ENCODE measurements at regions not wholly inside any gene's neighbourhood (a gene's known extent, or its start where the extent isn't known, plus 50 kb on each side); places are given as distances from the start of the nearest gene placed in this dataset.

DNA sequence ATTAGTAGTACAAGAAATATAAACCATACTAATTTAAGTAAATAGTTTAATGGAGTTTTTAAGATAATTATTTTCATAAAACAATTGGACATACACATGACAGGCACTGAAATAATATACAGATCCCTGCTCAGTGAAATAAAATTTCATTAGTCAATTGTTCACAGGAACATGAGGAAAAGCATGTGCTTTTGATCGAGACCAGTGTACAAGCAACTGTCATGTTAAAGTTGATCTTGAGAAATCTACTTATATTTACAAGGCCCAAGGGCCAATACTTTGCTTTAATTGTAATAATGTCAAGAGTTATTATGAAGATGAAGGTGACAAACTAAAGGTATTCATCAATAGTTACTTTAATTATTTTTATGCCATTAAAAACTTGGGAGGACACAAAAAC is 792.7 kb upstream of the LUZP2 start:
- H3K4me3 ChIP-seq (ENCODE audit: low read depth, low read length), result no peak overlapping the region
- TF ChIP-seq, protein P1, sequence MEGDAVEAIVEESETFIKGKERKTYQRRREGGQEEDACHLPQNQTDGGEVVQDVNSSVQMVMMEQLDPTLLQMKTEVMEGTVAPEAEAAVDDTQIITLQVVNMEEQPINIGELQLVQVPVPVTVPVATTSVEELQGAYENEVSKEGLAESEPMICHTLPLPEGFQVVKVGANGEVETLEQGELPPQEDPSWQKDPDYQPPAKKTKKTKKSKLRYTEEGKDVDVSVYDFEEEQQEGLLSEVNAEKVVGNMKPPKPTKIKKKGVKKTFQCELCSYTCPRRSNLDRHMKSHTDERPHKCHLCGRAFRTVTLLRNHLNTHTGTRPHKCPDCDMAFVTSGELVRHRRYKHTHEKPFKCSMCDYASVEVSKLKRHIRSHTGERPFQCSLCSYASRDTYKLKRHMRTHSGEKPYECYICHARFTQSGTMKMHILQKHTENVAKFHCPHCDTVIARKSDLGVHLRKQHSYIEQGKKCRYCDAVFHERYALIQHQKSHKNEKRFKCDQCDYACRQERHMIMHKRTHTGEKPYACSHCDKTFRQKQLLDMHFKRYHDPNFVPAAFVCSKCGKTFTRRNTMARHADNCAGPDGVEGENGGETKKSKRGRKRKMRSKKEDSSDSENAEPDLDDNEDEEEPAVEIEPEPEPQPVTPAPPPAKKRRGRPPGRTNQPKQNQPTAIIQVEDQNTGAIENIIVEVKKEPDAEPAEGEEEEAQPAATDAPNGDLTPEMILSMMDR (IDR thresholded peaks at IDR 0.05; ENCODE audit: insufficient read depth, low read depth, low read length), result no peak

DNA sequence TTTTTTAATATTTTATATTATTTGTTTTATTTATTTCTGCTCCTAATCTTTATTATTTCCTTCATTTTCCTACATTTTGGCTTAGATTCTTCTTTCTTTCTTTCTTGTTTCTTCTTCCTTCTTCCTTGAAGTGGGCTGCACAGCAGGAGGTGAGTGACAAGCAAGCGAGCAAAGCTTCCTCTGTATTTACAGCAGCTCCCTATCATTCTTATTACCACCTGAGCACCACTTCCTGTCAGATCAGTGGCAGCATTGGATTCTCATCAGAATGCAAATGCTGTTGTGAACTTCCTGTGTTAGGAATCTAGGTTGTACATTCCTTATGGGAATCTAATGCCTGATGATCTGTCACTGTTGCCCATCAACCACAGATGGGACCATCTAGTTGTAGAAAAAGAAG is 784.9 kb upstream of the LUZP2 start:
- DNase-seq (ENCODE audit: low read depth), result no peak

More for the DNA sequence above, 792.7 kb upstream of the LUZP2 start:
- no peak for DNase-seq (ENCODE audit: low read depth)

DNA sequence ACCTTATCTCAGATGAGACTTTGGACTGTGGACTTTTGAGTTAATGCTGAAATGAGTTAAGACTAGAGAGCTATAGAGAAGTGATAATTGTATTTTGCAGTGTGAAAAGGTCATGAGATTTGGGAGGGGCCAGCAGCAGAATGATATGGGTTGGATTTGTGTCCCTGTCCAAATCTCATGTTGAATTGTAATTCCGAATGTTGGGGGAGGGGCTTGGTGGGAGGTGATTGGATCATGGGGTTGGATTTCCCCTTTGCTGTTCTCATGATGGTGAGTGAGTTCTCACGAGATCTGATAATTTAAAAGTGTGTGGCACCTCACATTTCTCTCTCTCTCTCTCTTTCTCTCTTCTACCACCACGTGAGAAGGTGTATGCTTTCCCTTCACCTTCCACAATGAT is 777.8 kb upstream of the LUZP2 start:
- DNase-seq (ENCODE audit: low read depth), result no peak
- TF ChIP-seq, protein P1 (IDR thresholded peaks at IDR 0.05; ENCODE audit: insufficient read depth, low read depth, low read length), result no peak

More for the DNA sequence above, 784.9 kb upstream of the LUZP2 start:
- TF ChIP-seq, protein P1 (IDR thresholded peaks at IDR 0.05; ENCODE audit: insufficient read depth, low read depth, low read length), result no peak
- H3K4me3 ChIP-seq (ENCODE audit: low read depth, low read length), result no peak overlapping the region

DNA sequence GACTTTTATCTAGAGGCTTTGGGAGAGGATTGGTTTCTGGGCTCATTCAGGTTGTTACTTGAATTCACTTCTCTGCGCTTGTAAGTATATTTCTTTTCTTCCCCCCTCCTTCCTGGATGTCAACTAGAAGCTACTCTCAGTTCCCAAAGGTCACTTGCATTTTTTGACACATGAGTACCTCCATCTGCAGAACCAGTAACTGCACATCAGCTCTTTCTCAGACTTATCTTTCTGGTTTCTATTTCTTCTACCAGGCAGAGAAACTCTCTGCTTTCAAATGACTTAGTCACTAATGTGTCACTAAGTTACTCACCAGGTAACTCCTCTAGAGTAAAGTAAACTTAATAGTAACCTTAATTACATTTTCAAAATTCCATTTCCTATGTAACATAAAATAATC is 773.0 kb upstream of the LUZP2 start:
- no peak overlapping the region for H3K4me3 ChIP-seq (ENCODE audit: low read depth, low read length)
- TF ChIP-seq, protein P1 (IDR thresholded peaks at IDR 0.05; ENCODE audit: insufficient read depth, low read depth, low read length), result no peak
- no peak for DNase-seq (ENCODE audit: low read depth)

More for the DNA sequence above, 777.8 kb upstream of the LUZP2 start:
- H3K4me3 ChIP-seq (ENCODE audit: low read depth, low read length), result no peak overlapping the region

DNA sequence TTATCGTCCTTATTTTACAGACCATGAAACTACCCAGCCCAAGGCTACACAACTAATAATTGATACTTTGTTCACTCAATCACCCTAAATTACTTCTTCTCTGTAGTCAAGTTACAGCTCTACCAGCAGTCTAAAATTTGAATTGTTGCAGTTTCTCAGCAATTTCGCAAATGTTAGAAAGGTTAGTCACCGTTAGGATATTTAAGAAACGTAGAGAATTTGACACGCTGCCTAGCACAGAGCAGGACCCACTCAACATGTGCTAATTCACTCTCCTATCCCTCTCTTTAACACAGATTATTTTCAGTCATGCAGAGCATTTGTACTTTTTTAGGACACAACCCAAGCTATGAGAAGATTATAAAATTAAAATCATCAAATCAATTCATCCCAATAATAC is 771.1 kb upstream of the LUZP2 start:
- no peak overlapping the region for H3K4me3 ChIP-seq (ENCODE audit: low read depth, low read length)
- DNase-seq (ENCODE audit: low read depth), result no peak
- TF ChIP-seq, protein P1 (IDR thresholded peaks at IDR 0.05; ENCODE audit: insufficient read depth, low read depth, low read length), result no peak

DNA sequence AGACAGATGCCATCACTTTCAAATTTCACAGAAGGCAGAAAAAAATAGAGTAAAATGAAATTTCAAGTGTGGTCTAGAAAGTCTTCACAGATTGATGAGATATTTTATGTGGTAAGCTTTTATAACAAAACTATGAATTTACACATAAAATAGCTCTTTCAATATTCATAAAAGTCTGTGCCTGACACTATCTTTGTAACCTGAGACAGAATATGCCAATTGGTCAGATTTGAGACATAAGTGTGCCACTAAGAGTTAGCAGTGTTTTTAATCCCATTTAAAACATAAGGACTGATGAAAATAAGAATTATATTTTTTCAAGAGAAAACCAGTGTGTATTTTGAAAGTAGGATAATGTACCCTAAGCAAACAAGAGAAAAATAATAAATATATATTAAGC is 769.5 kb upstream of the LUZP2 start:
- DNase-seq (ENCODE audit: low read depth), result no peak
- no peak overlapping the region for H3K4me3 ChIP-seq (ENCODE audit: low read depth, low read length)
- TF ChIP-seq, protein P1 (IDR thresholded peaks at IDR 0.05; ENCODE audit: insufficient read depth, low read depth, low read length), result no peak

DNA sequence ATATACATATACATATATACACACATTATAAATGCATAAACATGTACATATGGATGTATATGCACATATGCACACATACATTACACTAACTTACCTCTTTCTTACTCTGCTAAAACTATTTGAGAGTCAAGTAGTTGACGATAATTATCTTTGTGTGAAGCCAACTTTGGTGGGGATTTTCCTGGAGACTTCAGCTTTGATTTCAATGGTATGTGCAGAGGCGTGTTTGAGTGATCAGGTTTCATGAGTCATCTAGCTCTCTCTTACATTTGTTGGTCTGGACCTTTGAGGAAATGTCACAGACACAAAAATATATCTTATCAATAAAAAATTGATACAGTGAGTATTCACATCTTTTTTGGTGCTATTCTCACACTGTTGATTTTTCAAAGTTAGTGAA is 769.1 kb upstream of the LUZP2 start:
- TF ChIP-seq, protein P1 (IDR thresholded peaks at IDR 0.05; ENCODE audit: insufficient read depth, low read depth, low read length), result no peak

More for the DNA sequence above, 769.1 kb upstream of the LUZP2 start:
- no peak for DNase-seq (ENCODE audit: low read depth)
- H3K4me3 ChIP-seq (ENCODE audit: low read depth, low read length), result no peak overlapping the region
